ENCODE measurements at regions not wholly inside any gene's neighbourhood (a gene's known extent, or its start where the extent isn't known, plus 50 kb on each side); places are given as distances from the start of the nearest gene placed in this dataset.

DNA sequence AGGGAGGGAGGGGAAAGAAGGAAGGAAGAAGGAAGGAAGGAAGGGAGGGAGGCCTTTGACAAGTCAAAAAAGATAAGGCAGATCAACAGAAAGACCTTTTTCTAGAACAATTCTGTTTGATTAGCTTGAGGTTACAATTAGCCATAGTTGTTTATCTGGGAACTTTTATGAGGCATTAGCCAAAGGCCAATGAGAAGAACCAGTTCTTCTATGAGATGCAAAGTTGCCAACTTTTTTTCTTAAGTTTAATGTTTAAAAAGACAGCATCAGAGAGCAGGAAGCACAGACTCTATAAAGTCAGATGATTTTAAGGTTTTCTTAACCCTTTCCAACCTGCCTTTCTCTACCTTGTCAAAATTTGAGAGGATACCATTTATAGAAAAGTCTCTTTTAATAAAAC is 301.3 kb upstream of the NR2F2 start (continued):
- TF ChIP-seq, protein P1, sequence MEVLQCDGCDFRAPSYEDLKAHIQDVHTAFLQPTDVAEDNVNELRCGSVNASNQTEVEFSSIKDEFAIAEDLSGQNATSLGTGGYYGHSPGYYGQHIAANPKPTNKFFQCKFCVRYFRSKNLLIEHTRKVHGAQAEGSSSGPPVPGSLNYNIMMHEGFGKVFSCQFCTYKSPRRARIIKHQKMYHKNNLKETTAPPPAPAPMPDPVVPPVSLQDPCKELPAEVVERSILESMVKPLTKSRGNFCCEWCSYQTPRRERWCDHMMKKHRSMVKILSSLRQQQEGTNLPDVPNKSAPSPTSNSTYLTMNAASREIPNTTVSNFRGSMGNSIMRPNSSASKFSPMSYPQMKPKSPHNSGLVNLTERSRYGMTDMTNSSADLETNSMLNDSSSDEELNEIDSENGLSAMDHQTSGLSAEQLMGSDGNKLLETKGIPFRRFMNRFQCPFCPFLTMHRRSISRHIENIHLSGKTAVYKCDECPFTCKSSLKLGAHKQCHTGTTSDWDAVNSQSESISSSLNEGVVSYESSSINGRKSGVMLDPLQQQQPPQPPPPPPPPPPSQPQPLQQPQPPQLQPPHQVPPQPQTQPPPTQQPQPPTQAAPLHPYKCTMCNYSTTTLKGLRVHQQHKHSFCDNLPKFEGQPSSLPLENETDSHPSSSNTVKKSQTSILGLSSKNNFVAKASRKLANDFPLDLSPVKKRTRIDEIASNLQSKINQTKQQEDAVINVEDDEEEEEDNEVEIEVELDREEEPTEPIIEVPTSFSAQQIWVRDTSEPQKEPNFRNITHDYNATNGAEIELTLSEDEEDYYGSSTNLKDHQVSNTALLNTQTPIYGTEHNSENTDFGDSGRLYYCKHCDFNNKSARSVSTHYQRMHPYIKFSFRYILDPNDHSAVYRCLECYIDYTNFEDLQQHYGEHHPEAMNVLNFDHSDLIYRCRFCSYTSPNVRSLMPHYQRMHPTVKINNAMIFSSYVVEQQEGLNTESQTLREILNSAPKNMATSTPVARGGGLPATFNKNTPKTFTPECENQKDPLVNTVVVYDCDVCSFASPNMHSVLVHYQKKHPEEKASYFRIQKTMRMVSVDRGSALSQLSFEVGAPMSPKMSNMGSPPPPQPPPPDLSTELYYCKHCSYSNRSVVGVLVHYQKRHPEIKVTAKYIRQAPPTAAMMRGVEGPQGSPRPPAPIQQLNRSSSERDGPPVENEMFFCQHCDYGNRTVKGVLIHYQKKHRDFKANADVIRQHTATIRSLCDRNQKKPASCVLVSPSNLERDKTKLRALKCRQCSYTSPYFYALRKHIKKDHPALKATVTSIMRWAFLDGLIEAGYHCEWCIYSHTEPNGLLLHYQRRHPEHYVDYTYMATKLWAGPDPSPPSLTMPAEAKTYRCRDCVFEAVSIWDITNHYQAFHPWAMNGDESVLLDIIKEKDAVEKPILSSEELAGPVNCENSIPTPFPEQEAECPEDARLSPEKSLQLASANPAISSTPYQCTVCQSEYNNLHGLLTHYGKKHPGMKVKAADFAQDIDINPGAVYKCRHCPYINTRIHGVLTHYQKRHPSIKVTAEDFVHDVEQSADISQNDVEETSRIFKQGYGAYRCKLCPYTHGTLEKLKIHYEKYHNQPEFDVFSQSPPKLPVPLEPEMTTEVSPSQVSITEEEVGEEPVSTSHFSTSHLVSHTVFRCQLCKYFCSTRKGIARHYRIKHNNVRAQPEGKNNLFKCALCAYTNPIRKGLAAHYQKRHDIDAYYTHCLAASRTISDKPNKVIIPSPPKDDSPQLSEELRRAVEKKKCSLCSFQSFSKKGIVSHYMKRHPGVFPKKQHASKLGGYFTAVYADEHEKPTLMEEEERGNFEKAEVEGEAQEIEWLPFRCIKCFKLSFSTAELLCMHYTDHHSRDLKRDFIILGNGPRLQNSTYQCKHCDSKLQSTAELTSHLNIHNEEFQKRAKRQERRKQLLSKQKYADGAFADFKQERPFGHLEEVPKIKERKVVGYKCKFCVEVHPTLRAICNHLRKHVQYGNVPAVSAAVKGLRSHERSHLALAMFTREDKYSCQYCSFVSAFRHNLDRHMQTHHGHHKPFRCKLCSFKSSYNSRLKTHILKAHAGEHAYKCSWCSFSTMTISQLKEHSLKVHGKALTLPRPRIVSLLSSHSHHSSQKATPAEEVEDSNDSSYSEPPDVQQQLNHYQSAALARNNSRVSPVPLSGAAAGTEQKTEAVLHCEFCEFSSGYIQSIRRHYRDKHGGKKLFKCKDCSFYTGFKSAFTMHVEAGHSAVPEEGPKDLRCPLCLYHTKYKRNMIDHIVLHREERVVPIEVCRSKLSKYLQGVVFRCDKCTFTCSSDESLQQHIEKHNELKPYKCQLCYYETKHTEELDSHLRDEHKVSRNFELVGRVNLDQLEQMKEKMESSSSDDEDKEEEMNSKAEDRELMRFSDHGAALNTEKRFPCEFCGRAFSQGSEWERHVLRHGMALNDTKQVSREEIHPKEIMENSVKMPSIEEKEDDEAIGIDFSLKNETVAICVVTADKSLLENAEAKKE (CRISPR knock-in tag; IDR thresholded peaks at IDR 0.05), result no peak
- TF ChIP-seq, protein P2, sequence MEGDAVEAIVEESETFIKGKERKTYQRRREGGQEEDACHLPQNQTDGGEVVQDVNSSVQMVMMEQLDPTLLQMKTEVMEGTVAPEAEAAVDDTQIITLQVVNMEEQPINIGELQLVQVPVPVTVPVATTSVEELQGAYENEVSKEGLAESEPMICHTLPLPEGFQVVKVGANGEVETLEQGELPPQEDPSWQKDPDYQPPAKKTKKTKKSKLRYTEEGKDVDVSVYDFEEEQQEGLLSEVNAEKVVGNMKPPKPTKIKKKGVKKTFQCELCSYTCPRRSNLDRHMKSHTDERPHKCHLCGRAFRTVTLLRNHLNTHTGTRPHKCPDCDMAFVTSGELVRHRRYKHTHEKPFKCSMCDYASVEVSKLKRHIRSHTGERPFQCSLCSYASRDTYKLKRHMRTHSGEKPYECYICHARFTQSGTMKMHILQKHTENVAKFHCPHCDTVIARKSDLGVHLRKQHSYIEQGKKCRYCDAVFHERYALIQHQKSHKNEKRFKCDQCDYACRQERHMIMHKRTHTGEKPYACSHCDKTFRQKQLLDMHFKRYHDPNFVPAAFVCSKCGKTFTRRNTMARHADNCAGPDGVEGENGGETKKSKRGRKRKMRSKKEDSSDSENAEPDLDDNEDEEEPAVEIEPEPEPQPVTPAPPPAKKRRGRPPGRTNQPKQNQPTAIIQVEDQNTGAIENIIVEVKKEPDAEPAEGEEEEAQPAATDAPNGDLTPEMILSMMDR (conservative IDR thresholded peaks at IDR 0.05; ENCODE audit: low read depth in 2 of 2), result no peak
- TF ChIP-seq JUNB (IDR thresholded peaks at IDR 0.05; ENCODE audit: unreplicated experiment), result no peak

DNA sequence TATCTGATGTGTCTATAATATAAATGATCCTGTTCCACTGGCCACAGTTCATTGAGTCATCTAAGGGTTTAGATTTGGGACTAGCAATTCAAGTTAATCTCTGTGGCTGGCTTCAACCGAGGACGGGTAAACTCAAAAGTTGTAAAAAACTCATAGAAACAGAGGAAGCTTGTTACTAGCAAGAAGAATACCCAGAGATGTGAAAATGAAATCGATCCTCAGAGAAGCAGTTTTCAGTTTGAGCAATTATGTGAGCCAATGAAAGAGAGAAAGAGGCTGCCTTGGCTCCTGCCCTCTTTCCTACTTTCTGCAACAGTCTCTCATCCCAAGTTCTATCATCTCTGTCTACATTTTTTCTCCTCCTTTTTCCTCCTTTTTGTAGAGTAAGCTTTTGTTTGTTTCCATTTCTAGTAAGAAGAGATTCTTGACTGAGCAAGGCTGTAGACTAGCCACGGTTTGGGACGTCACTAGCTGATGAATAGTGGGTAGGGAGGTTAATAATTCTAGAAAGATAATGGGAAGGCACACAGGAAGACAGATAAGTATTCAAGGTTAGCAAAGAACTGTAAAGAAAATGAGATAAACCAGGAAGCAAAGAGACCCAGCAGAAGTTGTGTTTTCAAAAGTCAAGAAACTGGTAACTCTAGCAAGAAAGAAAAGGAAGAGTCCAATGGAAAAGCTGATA is 298.9 kb upstream of the NR2F2 start:
- no peak overlapping the region for H2AFZ ChIP-seq
- no peak for DNase-seq (ENCODE audit: low spot score)
- ATAC-seq, result no peak
- H3K36me3 ChIP-seq (ENCODE audit: insufficient read depth), result no peaks in the 10 kb centered on the region
- no peaks in the 10 kb centered on the region for H3F3A ChIP-seq (replicated peaks; ENCODE audit: low read depth)
- no peak overlapping the region for H3K4me2 ChIP-seq
- no peaks in the 10 kb centered on the region for H3K9me3 Mint-ChIP-seq
- H3K4me1 Mint-ChIP-seq, result peaks cover 11% of the 10 kb centered on the region; the same call in 2 of the 3 replicates
- no peaks in the 10 kb centered on the region for H3K27me3 ChIP-seq (ENCODE audit: insufficient read depth)
- no peaks in the 10 kb centered on the region for H3K79me2 ChIP-seq (replicated peaks; ENCODE audit: insufficient read depth)
- no peak overlapping the region for H3K27ac Mint-ChIP-seq
- no peak overlapping the region for H3K4me3 ChIP-seq
- H3K36me3 Mint-ChIP-seq (ENCODE audit: low read depth), result no peaks in the 10 kb centered on the region
- no peak overlapping the region for H3K27ac ChIP-seq (ENCODE audit: low read depth)
- 0 out of 2 replicates have a peak, but pooled peaks cover 2% of the 10 kb centered on the region for H3K4me1 ChIP-seq (ENCODE audit: insufficient read depth)
- no peak overlapping the region for H3K4me3 Mint-ChIP-seq
- peaks cover 6% of the 10 kb centered on the region; the same call in 1 of the 2 replicates for H3K9me2 ChIP-seq (ENCODE audit: insufficient read depth)
- H4K20me1 ChIP-seq (replicated peaks; ENCODE audit: insufficient read depth), result no peaks in the 10 kb centered on the region
- no peaks in the 10 kb centered on the region for H3K27me3 Mint-ChIP-seq (ENCODE audit: insufficient read depth, low read depth, poor library complexity)
- no peak for TF ChIP-seq JUNB (IDR thresholded peaks at IDR 0.05; ENCODE audit: unreplicated experiment)
- no peak for TF ChIP-seq STAT1 (IDR thresholded peaks at IDR 0.05; ENCODE audit: unreplicated experiment)
- TF ChIP-seq, protein P1 (CRISPR knock-in tag; IDR thresholded peaks at IDR 0.05), result no peak
- TF ChIP-seq ZNF114 (CRISPR knock-in tag; IDR thresholded peaks at IDR 0.05), result no peak
- TF ChIP-seq EZH2phosphoT487 (IDR thresholded peaks at IDR 0.05; ENCODE audit: unreplicated experiment), result no peak
- TF ChIP-seq NANOG (IDR thresholded peaks at IDR 0.05; ENCODE audit: borderline replicate concordance), result no peak
